ENCODE measurements at regions not wholly inside any gene's neighbourhood (a gene's known extent, or its start where the extent isn't known, plus 50 kb on each side); places are given as distances from the start of the nearest gene placed in this dataset.

GRCh38 chr16:86391486-86391885, 118.8 kb upstream of the FOXF1 start:
- H3K4me3 ChIP-seq (ENCODE audit: low read length), result no peak overlapping the region
- no peaks in the 10 kb centered on the region for H3K36me3 ChIP-seq (ENCODE audit: control insufficient read depth, insufficient read depth, low read length)
- H3K9me3 ChIP-seq (ENCODE audit: control insufficient read depth, low read depth, low read length), result no peaks in the 10 kb centered on the region
- H3K27ac ChIP-seq (ENCODE audit: low read length), result no peak overlapping the region
- no peak for DNase-seq
- no CpG with 5 or more reads among the region's 6 CpGs for WGBS (ENCODE audit: insufficient coverage, low lambda C conversion rate)
- H3K4me1 ChIP-seq (ENCODE audit: control insufficient read depth, insufficient read depth, low read length), result no peaks in the 10 kb centered on the region
- no peaks in the 10 kb centered on the region for H3K27me3 ChIP-seq (ENCODE audit: control insufficient read depth, insufficient read depth, low read length)

GRCh38 chr16:86391984-86392383, 118.3 kb upstream of the FOXF1 start:
- Histone ChIP-seq H3K27ac (ENCODE audit: low read length) (no peak overlapping the region), H3K4me1 (ENCODE audit: control insufficient read depth, insufficient read depth, low read length) (no peaks in the 10 kb centered on the region), H3K27me3 (ENCODE audit: control insufficient read depth, insufficient read depth, low read length) (no peaks in the 10 kb centered on the region), H3K9me3 (ENCODE audit: control insufficient read depth, low read depth, low read length) (no peaks in the 10 kb centered on the region), H3K36me3 (ENCODE audit: control insufficient read depth, insufficient read depth, low read length) (no peaks in the 10 kb centered on the region), H3K4me3 (ENCODE audit: low read length) (no peak overlapping the region)
- no CpG with 5 or more reads among the region's 9 CpGs for WGBS (ENCODE audit: insufficient coverage, low lambda C conversion rate)
- DNase-seq, result no peak

DNA sequence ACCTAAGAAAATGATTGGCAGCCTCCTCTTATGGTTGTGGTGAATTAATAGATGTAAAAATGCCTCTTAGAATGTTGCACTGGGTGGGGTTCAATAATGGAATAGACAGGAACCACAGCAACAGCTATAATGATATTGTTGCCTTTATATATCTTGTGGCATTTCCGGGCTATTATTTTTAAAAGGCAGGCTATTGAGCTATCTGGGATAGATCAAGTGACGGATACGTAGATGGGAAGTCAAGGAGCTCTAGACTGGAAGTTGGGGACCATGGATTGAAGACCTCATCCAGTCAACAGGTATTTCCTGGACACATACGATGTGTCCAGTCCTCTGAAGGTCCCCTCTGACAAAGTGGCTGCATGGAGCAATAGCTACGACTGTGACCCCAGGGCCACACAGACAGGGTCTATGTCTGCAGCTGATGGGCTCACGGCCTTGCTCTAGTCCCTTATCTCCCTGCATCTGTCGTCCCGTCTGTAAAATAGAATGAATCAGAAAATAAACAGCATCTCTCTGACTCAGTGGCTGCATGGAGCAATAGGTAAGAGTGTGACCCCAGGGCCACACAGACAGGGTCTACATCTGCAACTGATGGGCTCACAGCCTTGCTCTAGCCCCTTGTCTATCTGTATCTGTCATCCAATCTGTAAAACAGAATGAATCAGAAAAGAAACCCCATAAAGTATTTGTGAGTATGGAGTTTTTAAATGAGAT, 117.7 kb upstream of the FOXF1 start:
- 100% methylated on average over 1 of the region's 8 CpGs for WGBS (ENCODE audit: insufficient coverage, low lambda C conversion rate)
- no peaks in the 10 kb centered on the region for H3K4me1 ChIP-seq (ENCODE audit: control insufficient read depth, insufficient read depth, low read length)

GRCh38 chr16:86393907-86394626, 116.3 kb upstream of the FOXF1 start:
- DNase-seq, result no peak
- H3K36me3 ChIP-seq (ENCODE audit: control insufficient read depth, insufficient read depth, low read length), result no peaks in the 10 kb centered on the region
- no peaks in the 10 kb centered on the region for H3K4me1 ChIP-seq (ENCODE audit: control insufficient read depth, insufficient read depth, low read length)
- 93% methylated on average over 6 of the region's 9 CpGs for WGBS (ENCODE audit: insufficient coverage, low lambda C conversion rate)
- H3K27ac ChIP-seq (ENCODE audit: low read length), result no peak overlapping the region
- H3K9me3 ChIP-seq (ENCODE audit: control insufficient read depth, low read depth, low read length), result no peaks in the 10 kb centered on the region
- H3K27me3 ChIP-seq (ENCODE audit: control insufficient read depth, insufficient read depth, low read length), result no peaks in the 10 kb centered on the region
- no peak overlapping the region for H3K4me3 ChIP-seq (ENCODE audit: low read length)

More for the DNA sequence above, 117.7 kb upstream of the FOXF1 start:
- H3K4me3 ChIP-seq (ENCODE audit: low read length), result no peak overlapping the region
- H3K9me3 ChIP-seq (ENCODE audit: control insufficient read depth, low read depth, low read length), result no peaks in the 10 kb centered on the region
- no peak overlapping the region for H3K27ac ChIP-seq (ENCODE audit: low read length)
- no peaks in the 10 kb centered on the region for H3K27me3 ChIP-seq (ENCODE audit: control insufficient read depth, insufficient read depth, low read length)
- no peaks in the 10 kb centered on the region for H3K36me3 ChIP-seq (ENCODE audit: control insufficient read depth, insufficient read depth, low read length)
- no peak for DNase-seq

DNA sequence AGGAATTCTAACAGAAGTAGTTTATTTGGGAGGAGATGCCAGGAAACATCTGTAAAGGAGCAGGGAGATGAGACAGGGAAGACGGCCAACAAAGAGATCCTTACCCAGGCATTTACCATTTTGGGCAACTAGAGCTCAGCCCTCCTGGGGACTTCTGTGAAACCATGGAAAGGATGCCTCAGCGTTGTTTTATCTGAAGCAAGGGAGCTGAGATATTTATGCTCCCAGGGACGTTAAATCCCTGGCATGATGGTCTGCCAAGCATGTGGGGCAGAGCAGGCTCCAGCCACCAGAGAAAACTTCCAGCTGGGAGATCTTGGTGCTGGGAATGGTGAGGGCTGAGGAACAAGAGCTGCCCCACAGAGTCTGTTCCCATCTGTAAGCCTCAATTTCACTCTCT, 114.8 kb upstream of the FOXF1 start:
- Histone ChIP-seq H3K9me3 (ENCODE audit: control insufficient read depth, low read depth, low read length) (no peaks in the 10 kb centered on the region), H3K36me3 (ENCODE audit: control insufficient read depth, insufficient read depth, low read length) (no peaks in the 10 kb centered on the region), H3K27me3 (ENCODE audit: control insufficient read depth, insufficient read depth, low read length) (no peaks in the 10 kb centered on the region), H3K27ac (ENCODE audit: low read length) (peak overlapping the region; percentile 84), H3K4me1 (ENCODE audit: control insufficient read depth, insufficient read depth, low read length) (no peaks in the 10 kb centered on the region), H3K4me3 (ENCODE audit: low read length) (no peak overlapping the region)
- no peak for DNase-seq
- WGBS (ENCODE audit: insufficient coverage, low lambda C conversion rate), result no CpG with 5 or more reads among the region's 3 CpGs

GRCh38 chr16:86396422-86396821, 113.9 kb upstream of the FOXF1 start:
- Histone ChIP-seq H3K36me3 (ENCODE audit: control insufficient read depth, insufficient read depth, low read length) (no peaks in the 10 kb centered on the region), H3K4me1 (ENCODE audit: control insufficient read depth, insufficient read depth, low read length) (no peaks in the 10 kb centered on the region), H3K27ac (ENCODE audit: low read length) (peak overlapping the region; percentile 84), H3K27me3 (ENCODE audit: control insufficient read depth, insufficient read depth, low read length) (no peaks in the 10 kb centered on the region), H3K4me3 (ENCODE audit: low read length) (no peak overlapping the region), H3K9me3 (ENCODE audit: control insufficient read depth, low read depth, low read length) (no peaks in the 10 kb centered on the region)
- peak; percentile 29 to 51 for DNase-seq
- no CpG with 5 or more reads among the region's 10 CpGs for WGBS (ENCODE audit: insufficient coverage, low lambda C conversion rate)

GRCh38 chr16:86396901-86397311, 113.4 kb upstream of the FOXF1 start:
- peak in 1 of 2 donors; percentile 41 for DNase-seq
- H3K4me3 ChIP-seq (ENCODE audit: low read length), result no peak overlapping the region
- H3K4me1 ChIP-seq (ENCODE audit: control insufficient read depth, insufficient read depth, low read length), result no peaks in the 10 kb centered on the region
- no peaks in the 10 kb centered on the region for H3K27me3 ChIP-seq (ENCODE audit: control insufficient read depth, insufficient read depth, low read length)
- H3K27ac ChIP-seq (ENCODE audit: low read length), result peak overlapping the region; percentile 84
- H3K36me3 ChIP-seq (ENCODE audit: control insufficient read depth, insufficient read depth, low read length), result no peaks in the 10 kb centered on the region
- no CpG with 5 or more reads among the region's 9 CpGs for WGBS (ENCODE audit: insufficient coverage, low lambda C conversion rate)
- H3K9me3 ChIP-seq (ENCODE audit: control insufficient read depth, low read depth, low read length), result no peaks in the 10 kb centered on the region

GRCh38 chr16:86398201-86398600, 112.1 kb upstream of the FOXF1 start:
- Histone ChIP-seq H3K9me3 (ENCODE audit: control insufficient read depth, low read depth, low read length) (no peaks in the 10 kb centered on the region), H3K27ac (ENCODE audit: low read length) (no peak overlapping the region), H3K27me3 (ENCODE audit: control insufficient read depth, insufficient read depth, low read length) (no peaks in the 10 kb centered on the region), H3K4me1 (ENCODE audit: control insufficient read depth, insufficient read depth, low read length) (no peaks in the 10 kb centered on the region), H3K4me3 (ENCODE audit: low read length) (no peak overlapping the region), H3K36me3 (ENCODE audit: control insufficient read depth, insufficient read depth, low read length) (no peaks in the 10 kb centered on the region)
- 100% methylated on average over 1 of the region's 6 CpGs for WGBS (ENCODE audit: insufficient coverage, low lambda C conversion rate)
- no peak for DNase-seq

- no peak overlapping the region for H3K4me3 ChIP-seq (ENCODE audit: low read length)
- no peaks in the 10 kb centered on the region for H3K4me1 ChIP-seq (ENCODE audit: control insufficient read depth, insufficient read depth, low read length)
- H3K36me3 ChIP-seq (ENCODE audit: control insufficient read depth, insufficient read depth, low read length), result no peaks in the 10 kb centered on the region
- H3K9me3 ChIP-seq (ENCODE audit: control insufficient read depth, low read depth, low read length), result no peaks in the 10 kb centered on the region
- DNase-seq, result no peak
- no peaks in the 10 kb centered on the region for H3K27me3 ChIP-seq (ENCODE audit: control insufficient read depth, insufficient read depth, low read length)
- no CpG with 5 or more reads among the region's 4 CpGs for WGBS (ENCODE audit: insufficient coverage, low lambda C conversion rate)
- no peak overlapping the region for H3K27ac ChIP-seq (ENCODE audit: low read length)
Measured at GRCh38 chr16:86398622-86399021, 111.7 kb upstream of the FOXF1 start.

- WGBS (ENCODE audit: insufficient coverage, low lambda C conversion rate), result no CpG with 5 or more reads among the region's 8 CpGs
- H3K36me3 ChIP-seq (ENCODE audit: control insufficient read depth, insufficient read depth, low read length), result no peaks in the 10 kb centered on the region
- no peaks in the 10 kb centered on the region for H3K9me3 ChIP-seq (ENCODE audit: control insufficient read depth, low read depth, low read length)
- no peak for DNase-seq
- no peak overlapping the region for H3K4me3 ChIP-seq (ENCODE audit: low read length)
- no peak overlapping the region for H3K27ac ChIP-seq (ENCODE audit: low read length)
- peaks cover 4% of the 10 kb centered on the region for H3K27me3 ChIP-seq (ENCODE audit: control insufficient read depth, insufficient read depth, low read length)
- H3K4me1 ChIP-seq (ENCODE audit: control insufficient read depth, insufficient read depth, low read length), result no peaks in the 10 kb centered on the region
Measured at GRCh38 chr16:86401126-86401525, 109.2 kb upstream of the FOXF1 start.
